GM21367 (cell line): ENCODE measurements at regions not wholly inside any gene's neighbourhood (a gene's known extent, or its start where the extent isn't known, plus 50 kb on each side); places are given as distances from the start of the nearest gene placed in this dataset.
"Not testable (repeated sequence)": the region's sequence is repeated elsewhere in the genome, so short reads cannot be mapped to it uniquely, and the experiment has no call there.

Source experiments
- ATAC-seq: cut with Tn5 transposase; IDR thresholded peaks from one replicate; pipeline ENCODE4 v1.9.1; 2021; ENCODE audit not compliant: unreplicated experiment

DNA sequence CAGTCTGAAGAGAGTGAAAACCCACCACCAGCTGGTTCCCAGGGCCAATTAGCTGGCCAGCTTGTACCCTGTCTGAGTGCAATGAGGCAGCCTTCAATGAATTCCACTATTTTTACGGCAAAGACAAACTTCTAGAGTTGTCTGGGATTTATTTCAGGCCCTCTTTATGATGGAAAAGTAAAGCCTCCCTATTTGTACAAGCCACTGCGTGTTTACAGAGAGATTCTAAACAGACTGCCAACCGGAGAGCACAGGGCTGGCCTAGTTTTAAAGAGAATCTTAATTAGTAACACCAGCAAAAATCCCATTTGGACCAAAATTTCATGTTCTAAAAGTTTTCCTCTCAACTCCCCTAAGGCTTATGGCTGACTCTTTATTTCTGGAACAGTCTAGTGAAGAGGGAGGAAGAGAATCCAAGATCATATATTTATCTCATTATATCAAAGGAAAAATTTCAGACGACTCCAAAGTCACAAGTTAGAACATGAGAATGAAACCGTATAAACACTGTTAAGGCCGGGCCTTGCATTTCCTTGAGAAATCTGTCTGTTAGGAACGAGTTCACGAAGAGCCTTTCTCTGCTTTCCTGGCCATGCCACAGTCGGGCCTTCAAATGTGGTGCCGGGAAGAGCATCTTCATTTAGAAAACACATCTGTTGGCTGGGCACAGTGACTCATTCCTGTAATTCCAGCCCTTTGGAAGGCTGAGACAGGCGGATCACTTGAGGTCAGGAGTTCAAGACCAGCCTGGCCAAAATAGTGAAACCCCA is 724.6 kb upstream of the NRP1 start:
- ATAC-seq, result no peak

DNA sequence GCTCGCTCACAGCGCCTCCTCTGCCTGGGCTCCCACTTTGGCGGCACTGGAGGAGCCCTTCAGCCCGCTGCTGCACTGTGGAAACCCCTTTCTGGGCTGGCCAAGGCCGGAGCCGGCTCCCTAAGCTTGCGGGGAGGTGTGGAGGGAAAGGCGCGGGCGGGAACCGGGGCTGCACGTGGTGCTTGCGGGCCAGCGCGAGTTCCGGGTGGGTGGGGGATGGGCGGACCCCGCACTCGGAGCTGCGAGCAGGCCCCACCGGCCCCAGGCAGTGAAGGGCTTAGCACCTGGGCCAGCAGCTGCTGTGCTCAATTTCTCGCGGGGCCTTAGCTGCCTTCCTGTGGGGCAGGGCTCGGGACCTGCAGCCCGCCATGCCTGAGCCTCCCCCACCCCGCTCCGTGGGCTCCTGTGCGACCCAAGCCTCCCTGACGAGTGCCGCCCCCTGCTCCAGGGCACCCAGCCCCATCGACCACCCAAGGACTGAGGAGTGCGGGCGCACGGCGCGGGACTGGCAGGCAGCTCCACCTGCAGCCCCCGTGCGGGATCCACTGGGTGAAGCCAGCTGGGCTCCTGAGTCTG is 721.0 kb upstream of the NRP1 start:
- not testable (repeated sequence) for ATAC-seq

DNA sequence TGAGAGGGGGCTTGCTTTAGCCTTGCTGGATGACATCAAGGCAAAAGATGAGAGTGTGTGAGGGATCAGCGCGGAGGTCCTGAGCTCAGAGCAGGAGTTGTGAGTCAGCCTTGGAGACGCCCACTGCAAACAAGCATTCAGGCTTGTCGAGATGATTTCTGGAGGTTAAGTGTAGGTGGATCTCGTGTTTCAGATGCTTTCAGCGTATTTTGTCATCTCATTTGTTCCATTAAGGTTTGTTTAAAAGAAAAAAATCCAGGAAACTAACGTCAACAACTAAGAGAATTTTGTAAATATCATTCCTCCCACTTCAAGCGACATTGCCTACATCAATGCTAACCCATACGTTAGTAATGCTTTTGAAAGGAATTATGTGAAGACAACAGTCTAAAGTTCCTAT is 715.4 kb upstream of the NRP1 start:
- no peak for ATAC-seq

DNA sequence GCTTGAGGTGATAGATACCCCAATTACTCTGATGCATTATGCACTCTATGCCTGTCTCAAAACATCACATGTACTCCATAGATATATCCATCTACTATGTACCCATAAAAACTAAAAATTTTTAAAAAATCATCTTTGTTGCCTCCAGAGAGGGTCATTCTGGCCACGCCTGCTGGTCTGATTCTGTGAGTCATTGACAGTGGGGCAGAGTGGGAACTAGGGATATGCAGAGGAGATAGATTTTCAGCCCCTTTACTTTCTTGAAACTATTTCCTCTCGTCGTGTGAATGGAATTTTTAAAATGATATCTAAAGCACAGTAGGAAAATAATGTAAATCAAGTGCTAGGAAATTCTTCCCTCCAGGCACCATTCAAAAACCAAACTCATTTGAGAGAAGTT is 715.0 kb upstream of the NRP1 start:
- no peak for ATAC-seq

DNA sequence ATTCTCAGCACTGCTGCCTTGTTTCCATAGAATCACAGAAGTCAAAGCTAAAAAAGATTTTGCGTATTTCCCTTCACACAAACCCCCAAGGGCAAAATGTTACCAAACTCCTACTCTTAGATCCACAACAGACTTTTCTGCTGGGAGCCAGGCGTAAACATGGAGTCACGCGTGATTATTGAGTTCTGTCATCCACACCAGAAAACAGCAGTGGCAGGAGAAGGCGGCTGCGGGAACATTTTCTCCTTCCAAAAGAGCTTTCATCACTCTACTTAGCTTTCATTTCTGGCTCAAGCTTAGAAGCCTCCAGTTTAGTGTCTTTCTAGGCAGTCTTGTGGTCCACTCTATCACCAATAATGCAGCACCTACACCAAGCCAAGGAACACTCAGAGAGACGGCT is 712.9 kb upstream of the NRP1 start:
- no peak for ATAC-seq

DNA sequence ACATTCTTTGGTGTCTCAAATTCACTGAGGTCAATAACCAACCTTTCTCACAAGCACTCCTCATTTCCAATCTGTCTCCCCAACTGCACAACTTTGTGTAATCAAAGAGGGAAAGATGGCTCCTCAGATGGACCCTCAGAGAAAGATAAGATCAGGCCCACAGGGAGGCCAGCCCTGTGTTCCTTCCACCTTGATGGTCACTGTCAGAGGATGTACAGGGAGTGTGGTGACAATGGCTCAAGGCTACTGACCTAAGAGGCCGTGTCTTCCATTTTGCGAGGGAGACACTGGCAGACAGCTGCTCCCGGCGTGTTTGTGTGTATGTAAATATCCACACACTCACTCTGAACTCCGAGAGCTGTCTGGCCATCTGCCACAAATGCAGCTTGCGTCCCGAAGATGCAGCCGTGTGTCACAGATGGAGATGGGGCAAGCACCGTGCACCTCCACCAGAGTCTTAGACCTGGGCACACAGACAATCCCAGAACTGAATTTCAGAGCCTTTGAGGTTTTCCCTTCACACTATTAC is 712.1 kb upstream of the NRP1 start:
- ATAC-seq, result no peak

DNA sequence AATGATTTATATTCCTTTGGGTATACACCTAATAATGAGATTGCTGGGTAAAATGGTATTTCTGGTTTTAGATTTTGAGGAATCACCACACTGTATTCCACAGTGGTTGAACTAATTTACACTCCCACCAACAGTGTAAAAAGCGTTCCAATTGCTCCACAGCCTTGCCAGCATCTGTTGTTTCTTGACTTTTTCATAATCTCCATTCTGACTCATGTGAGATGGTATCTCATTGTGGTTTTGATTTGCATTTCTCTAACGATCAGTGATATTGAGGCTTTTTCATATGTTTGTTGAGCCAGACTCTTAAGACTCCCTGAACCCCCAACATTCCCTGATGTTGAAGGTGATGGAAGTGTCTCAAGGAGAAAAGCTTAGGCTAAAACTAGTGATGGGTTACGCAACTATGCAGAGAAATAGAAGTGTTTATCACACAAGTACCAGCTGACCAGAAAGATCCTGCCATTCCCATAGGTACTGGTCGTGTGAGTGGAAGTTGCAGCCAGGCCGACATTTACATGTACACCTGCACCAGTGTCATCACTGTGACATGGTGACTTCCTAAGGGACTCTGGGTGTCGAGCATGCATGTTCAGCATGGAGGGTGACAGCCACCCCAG is 711.2 kb upstream of the NRP1 start:
- no peak for ATAC-seq

DNA sequence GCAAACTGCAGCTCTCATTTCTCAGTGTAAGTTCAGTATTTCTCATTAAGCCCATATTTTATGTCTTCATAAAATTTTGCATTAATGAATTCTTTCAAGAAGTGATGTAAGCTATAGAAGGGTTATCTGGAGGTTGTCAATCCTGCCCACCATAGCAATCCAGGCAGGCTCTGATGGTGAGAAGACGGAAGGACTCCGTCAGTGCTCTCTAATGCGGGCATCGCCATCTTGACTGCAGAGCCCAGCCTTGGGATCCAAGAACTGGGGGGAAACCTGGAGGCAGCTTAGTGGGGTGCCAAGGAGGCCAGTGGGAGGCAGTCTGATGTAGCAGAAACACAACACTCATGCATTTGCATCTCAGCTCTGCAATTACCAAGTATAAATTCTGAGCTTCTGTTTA is 707.4 kb upstream of the NRP1 start:
- no peak for ATAC-seq

DNA sequence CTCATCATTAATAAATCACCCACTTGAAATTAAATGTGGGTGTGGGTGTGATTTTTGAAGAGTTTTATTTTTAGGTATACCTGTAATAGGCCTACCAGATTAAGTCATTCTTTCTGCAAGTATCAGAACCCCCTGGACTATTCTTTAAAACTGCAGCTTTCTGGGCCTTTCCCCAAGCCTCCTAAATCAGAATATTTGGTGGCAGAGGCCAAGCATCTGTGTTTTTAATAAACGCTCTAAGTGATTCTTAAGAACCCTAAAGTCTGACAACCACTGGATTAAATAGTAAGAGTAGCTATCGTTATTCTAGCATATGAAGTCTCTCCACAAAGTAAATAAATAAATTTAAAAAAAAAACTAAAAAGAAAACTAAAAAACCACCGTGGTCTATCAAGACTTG is 703.0 kb upstream of the NRP1 start:
- no peak for ATAC-seq

DNA sequence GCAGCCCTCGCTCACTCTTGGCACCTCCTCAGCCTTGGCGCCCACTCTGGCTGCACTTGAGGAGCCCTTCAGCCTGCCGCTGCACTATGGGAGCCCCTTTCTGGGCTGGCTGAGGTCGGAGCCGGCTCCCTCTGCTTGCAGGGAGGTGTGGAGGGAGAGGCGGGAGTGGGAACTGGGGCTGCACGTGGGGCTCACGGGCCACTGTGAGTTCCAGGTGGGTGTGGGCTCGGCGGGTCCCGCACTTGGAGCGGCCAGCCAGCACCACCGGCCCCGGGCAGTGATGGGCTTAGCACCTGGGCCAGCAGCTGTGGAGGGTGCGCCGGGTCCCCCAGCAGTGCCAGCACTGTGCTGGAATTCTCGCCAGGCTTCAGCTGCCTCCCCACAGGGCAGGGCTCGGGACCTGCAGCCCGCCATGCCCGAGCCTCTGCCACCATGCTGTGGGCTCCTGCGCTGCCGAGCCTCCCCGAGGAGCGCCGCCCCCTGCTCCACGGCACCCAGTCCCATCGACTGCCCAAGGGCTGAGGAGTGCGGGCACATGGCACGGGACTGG is 700.8 kb upstream of the NRP1 start:
- ATAC-seq, result not testable (repeated sequence)

DNA sequence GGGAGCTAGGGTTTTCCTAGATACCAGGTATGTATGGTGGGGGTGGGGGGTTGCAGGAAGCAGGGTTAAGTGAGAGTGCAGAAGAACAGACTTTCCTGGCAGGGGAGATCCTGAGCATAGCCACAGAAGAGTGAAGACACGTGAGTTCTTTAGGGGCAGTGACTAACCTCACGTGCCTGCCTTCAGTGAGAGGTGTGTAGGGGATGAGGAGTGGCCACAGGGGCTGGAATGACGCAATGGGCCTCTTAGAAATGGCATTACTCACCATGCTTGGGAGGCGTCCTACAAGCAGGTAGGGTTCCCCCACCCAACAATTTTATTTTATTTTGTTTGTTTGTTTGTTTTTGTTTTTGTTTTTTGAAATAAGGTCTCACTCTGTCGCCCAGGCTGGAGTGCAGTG is 698.6 kb upstream of the NRP1 start:
- ATAC-seq, result no peak

DNA sequence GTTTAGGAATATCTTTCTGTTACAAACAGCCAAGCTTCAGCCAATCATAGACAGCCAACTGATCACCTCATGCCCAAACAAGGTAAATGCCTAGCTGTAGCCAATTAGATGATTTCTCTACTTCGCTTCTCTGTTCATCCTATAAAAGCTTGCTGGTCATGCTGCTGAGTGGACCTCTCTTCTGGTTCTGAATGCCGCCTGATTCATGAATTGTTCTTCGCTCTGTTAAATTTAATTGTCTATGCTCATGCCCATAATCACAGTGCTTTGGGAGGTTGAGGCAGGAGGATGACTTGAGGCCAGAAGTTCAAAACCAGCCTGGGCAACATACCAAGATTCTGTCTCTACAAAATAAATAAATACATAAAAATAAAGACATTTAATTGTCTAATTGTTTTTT is 698.1 kb upstream of the NRP1 start:
- ATAC-seq, result no peak

DNA sequence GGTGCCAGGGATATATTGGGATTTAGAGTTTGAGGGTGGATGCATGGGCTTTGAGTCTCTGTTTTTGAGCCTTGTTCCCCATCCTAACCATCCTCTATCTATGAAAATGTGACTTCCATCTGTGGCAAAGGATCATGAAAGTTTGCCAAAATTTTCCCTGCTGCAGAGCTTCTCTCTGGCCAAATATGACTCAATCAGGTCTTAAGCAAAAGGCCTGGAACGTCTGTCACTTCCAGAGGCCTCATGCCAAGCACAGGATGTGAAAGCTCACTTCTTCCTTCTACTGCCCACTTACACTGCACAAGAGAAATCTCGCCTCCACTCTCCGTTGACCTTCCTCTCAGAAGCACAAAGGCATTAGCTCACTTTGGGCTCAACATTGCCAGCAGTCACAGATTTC is 696.9 kb upstream of the NRP1 start:
- no peak for ATAC-seq

DNA sequence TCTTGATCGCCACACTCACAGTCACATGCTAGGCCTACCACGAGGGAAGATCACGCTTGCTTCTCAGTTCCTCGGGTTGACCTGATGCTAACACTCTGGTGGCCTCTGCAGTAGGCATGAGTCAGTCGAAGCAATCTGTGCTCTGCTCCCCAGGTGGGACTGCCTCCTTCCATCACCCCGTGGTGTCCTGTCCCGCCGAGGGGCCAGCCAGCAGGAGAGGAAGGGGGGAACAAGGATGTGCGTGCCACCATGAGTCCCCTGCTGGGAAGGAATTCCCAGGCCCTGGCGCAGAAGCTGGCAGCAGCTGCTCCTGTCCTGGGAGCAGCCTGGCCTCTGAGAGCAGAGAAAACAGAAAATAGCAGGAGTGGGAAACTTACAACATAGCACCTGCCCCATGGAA is 695.0 kb upstream of the NRP1 start:
- ATAC-seq, result no peak

DNA sequence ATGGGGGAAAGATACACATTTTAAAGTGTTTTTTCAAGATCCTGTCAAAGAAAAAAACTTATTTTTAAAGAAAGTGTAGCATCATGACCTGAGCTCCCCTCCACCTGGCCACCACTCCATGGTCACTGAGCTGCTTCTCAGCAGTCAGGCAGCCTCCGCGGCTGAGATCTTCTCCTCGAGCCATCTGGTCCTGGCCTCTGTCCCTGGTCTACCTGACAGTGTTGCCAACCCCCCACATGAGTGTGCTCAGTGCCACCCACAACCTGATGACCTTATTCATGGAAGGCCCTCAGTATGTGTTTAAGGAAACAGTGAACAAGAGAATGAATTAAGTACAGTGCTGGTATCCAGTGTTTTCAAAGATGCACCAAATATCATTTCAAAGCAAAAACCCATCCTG is 694.5 kb upstream of the NRP1 start:
- ATAC-seq, result no peak

DNA sequence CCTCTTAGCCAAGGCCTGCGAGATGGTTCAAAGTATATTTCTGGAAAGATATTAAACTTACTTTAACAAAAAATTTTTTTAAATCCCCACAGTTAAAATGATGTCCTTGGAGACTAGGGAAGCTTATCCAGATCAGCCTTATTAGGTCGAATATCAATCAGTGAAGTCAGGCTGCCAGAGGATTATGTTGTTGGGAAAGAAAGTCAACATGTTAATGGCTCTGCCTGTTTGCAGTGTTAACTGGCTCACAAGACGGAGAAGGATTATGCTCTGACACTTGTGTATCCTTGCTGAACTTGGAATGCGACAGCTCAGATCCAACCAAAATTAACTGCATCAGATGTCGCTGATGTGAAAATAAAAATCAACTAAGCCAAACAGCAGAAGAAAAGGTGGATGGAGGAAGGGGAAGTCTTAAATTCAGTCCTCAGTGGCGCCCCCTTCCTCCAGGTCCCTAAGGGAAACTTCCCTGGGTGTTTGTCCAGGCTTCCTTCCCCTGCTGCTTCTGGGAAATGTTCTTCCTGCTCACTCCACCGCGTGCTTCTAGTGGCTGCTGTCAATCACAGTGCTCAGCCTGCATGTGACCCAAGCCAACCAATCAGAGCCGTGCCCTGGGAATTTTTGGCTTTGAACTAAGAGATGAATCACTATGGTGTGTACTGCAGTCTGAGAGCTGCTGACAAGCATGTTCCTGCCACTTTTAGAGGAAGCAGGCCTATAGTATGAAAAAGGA is 690.4 kb upstream of the NRP1 start:
- no peak for ATAC-seq

DNA sequence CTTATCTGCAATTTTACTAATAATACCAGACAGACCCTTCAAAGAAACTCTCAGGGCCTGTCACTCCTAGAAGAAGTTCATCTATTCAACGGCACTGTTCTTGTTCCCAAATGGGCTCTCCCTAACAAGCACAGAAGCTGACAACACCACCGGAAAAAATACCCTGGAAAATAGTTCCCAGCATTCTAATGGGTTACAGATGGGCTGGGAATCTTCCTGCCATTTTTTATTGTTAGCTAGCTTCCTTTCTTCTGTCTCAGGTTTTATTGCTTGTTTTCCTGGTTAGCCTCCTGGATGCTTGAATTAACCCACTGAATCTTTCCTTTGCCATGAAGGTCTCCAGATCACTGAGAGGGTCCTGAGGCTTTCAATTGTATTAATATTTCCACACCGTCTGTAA is 689.8 kb upstream of the NRP1 start:
- ATAC-seq, result no peak

DNA sequence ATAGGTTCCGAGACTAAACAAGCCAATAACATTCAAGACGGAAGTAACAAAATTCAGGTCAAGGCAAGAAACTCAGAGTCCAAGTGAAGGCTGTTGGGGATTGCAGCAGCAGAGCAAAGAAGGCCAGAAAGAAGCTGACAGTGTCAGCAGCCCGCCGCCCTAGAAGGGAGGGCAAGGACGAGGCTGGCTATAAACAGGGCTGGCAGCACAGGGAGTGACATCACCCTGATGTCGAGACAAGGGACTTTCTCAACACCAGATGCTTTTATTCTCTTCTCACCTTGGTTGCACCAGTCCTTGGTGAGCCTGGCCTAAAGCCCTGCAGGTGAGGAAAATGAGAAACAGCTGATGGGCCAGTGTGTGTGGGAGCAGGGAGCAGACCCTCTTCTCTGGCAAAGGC is 687.7 kb upstream of the NRP1 start:
- ATAC-seq, result no peak

DNA sequence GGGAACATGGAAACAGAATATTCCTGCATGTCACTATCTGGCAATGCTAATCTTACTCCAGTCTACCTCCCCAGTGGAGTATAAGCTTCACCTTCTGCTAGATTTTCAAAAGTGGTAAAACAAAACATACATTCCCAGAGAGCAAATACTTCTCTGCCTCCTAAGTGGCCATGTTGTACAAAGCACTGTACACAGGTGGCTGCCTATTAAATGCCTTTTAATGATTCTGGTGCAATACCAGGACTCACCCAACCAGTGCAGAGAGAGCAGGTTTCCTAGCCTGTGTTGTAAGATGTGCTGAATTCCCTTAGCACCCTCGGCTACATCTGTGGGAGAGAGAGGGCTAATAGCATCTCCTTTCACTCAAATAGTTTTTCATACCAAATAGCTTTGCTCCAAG is 684.3 kb upstream of the NRP1 start:
- ATAC-seq, result no peak

DNA sequence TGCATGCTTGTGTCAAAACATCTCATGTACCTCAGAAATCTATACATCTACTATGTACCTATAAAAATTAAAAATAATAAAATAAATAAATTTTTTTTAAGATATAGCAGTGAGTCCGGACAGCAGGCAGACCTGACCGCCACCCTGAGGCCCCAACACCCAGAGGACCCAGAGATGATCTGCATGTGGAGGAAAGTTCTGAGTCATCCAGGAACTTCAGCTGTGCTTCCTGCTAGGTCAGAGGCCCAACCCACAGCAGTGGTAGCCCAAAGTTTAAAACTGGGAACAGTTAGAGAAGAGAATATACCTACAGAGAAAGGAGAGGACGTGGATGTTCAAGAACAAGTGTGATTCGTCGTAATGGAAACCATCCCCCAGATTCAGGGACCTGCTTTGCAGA is 683.7 kb upstream of the NRP1 start:
- ATAC-seq, result no peak

DNA sequence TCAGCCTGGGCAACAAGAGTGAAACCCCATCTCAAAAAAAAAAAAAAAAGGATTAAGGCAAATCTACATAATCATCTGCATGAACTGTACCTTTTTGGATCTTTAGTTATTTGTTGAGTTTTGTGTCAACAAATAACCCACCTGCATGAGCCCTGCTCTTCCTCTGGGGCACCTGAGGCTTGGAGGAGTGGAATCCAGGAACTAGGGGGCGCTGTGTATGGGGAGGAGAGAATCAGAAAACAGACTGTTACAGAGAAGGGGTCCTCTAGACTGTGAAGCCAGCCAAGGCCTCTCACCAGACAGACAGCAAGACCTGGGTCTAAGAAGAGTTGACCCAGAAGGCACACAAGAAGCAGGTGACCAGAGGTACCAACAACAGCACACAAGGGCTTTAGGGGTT is 682.8 kb upstream of the NRP1 start:
- no peak for ATAC-seq
